Vagina (tissue), 2 donors: ENCODE measurements at regions not wholly inside any gene's neighbourhood (a gene's known extent, or its start where the extent isn't known, plus 50 kb on each side); places are given as distances from the start of the nearest gene placed in this dataset.

Experiments used
- POLR2A ChIP-seq, 2 donors: fragments of 450-650 bp; IDR thresholded peaks; one replicate each; pipeline ENCODE4 v1.6.1; 2017; ENCODE audit warnings: antibody characterized with exemption in 2 of 2, mild to moderate bottlenecking in 2 of 2, moderate library complexity in 2 of 2
- POLR2AphosphoS5 ChIP-seq, 2 donors: sonication (generic); formaldehyde crosslinking; IDR thresholded peaks; one replicate each; pipeline ENCODE4 v1.9.0; 2017; ENCODE audit warnings: antibody characterized with exemption in 2 of 2, mild to moderate bottlenecking in 2 of 2, low read depth in 1 of 2; ENCODE audit not compliant: insufficient read depth in 1 of 2
- TF ChIP-seq, protein P1 (sequence below), 3 experiments: fragments of 450-650 bp in 2 of 3; fragments of 200-600 bp in 1 of 3; sonication (generic) in 1 of 3; IDR thresholded peaks; one replicate each; pipeline ENCODE4 v1.5.1; 2017 to 2019; ENCODE audit warnings: antibody characterized with exemption in 3 of 3, mild to moderate bottlenecking in 2 of 3, moderate library complexity in 2 of 3

DNA sequence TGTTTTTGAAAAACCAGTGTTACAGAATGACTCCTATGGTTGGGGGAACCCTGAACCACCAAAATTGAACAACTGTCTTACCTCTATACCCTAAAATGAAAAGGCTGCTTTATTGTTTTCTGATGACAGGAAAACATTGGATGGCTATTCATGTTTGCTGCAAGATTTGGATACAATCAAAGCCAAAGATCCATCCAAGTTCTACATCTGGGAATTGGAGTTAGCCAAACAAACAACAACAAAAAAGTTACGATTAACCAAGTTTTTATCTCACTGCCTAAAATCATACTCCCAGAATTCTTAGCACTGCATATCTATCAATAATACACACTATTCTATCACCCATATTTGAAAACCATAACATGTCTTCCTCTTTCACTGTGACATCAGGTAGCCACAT lies 349.7 kb upstream of the SLC7A11 start:
- TF ChIP-seq POLR2AphosphoS5 (IDR thresholded peaks at IDR 0.05; ENCODE audit: insufficient read depth in 1 of 2, low read depth in 1 of 2) (no peak), POLR2A (IDR thresholded peaks at IDR 0.05) (no peak)
- TF ChIP-seq, protein P1, sequence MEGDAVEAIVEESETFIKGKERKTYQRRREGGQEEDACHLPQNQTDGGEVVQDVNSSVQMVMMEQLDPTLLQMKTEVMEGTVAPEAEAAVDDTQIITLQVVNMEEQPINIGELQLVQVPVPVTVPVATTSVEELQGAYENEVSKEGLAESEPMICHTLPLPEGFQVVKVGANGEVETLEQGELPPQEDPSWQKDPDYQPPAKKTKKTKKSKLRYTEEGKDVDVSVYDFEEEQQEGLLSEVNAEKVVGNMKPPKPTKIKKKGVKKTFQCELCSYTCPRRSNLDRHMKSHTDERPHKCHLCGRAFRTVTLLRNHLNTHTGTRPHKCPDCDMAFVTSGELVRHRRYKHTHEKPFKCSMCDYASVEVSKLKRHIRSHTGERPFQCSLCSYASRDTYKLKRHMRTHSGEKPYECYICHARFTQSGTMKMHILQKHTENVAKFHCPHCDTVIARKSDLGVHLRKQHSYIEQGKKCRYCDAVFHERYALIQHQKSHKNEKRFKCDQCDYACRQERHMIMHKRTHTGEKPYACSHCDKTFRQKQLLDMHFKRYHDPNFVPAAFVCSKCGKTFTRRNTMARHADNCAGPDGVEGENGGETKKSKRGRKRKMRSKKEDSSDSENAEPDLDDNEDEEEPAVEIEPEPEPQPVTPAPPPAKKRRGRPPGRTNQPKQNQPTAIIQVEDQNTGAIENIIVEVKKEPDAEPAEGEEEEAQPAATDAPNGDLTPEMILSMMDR (IDR thresholded peaks at IDR 0.05): no peak
